ENCODE measurements at regions not wholly inside any gene's neighbourhood (a gene's known extent, or its start where the extent isn't known, plus 50 kb on each side); places are given as distances from the start of the nearest gene placed in this dataset.

DNA sequence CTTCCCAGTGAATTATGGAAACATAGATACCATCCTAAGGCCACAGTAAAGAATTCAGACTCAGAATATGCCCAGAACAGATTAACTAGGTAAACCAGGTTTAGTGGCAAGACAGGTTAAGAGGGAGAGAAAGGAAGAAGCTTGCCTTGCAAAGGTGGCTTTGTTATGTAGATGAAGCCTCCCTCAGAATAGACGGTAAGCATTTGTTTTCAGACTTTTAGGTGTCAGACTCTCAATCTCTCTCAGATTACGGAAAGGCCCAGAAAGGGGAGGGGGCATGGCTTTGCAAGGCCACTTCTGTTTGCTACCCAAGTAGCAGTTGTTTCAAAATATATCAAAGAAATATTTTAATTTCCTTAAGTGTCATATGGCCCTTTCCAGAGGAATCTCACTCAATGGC lies 457.1 kb upstream of the BOD1L1 start:
- ATAC-seq (ENCODE audit: low read depth in 2 of 2) (no peak), DNase-seq (no peak)
- peaks cover 0 to 15% (median 4%) of the 10 kb centered on the region in 7 donors for H3K9me3 Mint-ChIP-seq
- H3K4me1 Mint-ChIP-seq: peaks cover 4 to 16% (median 10%) of the 10 kb centered on the region in 3 donors
- no peaks in the 10 kb centered on the region for H3K36me3 Mint-ChIP-seq
- no peaks in the 10 kb centered on the region for H3K27me3 Mint-ChIP-seq
- H3K27ac Mint-ChIP-seq: no peak overlapping the region
- H3K4me3 Mint-ChIP-seq: no peak overlapping the region

DNA sequence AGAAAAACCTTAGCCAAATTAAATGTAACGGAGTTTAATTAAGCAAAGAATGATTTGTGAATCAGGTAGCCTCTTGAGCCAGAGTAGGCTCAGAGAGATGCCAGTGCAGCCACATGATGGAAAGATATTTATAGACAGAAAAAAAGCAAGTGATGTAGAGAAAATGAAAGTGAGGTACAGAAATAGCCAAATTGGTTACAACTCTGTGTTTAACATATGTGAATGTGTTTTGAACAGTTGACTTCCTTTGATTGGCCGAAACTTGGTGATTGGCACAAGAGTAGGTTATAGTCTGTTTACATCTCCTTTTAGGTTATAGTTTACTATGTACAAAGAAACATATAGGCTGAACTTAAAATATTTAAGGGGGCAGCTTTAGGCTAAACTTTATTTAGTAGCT lies 459.9 kb upstream of the BOD1L1 start:
- peak overlapping the region in 2 of 8 donors; percentile 10 to 12 for H3K4me3 Mint-ChIP-seq
- peak in 1 of 2 donors; percentile 47 for ATAC-seq (ENCODE audit: low read depth in 2 of 2)
- H3K27me3 Mint-ChIP-seq: peaks cover 0 to 7% (median 0%) of the 10 kb centered on the region in 3 donors
- no peak for DNase-seq
- peak overlapping the region in 1 of 6 donors; percentile 11 for H3K27ac Mint-ChIP-seq
- H3K9me3 Mint-ChIP-seq: peaks cover 0 to 15% (median 7%) of the 10 kb centered on the region in 7 donors
- H3K4me1 Mint-ChIP-seq: peaks cover 4 to 16% (median 10%) of the 10 kb centered on the region in 3 donors
- H3K36me3 Mint-ChIP-seq: no peaks in the 10 kb centered on the region

DNA sequence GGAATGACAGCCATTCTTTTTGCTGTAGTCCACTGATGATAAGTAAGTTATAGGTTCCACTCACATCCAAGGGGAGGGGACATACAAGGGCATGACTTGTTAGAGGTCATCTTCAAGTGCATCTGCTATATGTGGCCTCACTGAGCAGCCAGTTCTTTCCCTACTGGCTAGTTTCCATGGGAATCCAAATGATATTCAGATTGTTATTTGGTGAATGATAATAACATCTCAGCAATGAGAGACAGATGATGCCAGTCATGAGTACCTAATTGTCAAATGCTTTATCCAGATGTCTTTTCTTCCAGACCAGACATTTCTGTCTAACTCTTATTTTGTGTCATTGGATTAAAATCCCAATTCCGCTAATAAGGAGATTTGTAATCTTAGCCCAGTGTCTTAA lies 460.4 kb upstream of the BOD1L1 start:
- Mint-ChIP-seq H3K36me3 (no peaks in the 10 kb centered on the region), H3K4me1 (peaks cover 4 to 16% (median 10%) of the 10 kb centered on the region in 3 donors), H3K9me3 (peaks cover 0 to 15% (median 7%) of the 10 kb centered on the region in 7 donors), H3K27ac (no peak overlapping the region), H3K27me3 (peaks cover 0 to 7% (median 0%) of the 10 kb centered on the region in 3 donors), H3K4me3 (no peak overlapping the region)
- DNase-seq (no peak), ATAC-seq (ENCODE audit: low read depth in 2 of 2) (no peak)

DNA sequence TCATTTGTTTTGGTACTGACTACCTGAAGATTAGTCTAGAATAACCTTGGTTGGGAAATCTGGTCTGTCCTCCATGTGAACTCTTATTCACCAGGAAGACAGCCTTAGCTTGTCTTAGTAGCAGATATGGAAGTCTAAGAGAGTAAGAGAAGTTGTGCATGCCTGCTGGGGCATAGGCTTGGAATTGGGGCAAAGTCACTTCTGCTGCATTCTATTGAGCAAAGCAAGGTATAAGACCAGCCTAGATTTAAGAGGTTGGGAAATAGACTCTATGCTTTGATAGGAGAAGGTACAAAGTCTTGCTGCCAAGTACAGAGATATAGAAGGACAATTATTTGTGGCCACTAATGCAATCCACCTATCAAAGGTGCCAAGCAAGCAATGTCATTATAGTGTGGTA lies 464.0 kb upstream of the BOD1L1 start:
- no peak overlapping the region for H3K4me3 Mint-ChIP-seq
- H3K9me3 Mint-ChIP-seq: peaks cover 0 to 5% (median 3%) of the 10 kb centered on the region in 7 donors
- ATAC-seq (ENCODE audit: low read depth in 2 of 2): no peak
- DNase-seq: no peak
- H3K36me3 Mint-ChIP-seq: no peaks in the 10 kb centered on the region
- peaks cover 0 to 7% (median 0%) of the 10 kb centered on the region in 3 donors for H3K27me3 Mint-ChIP-seq
- peaks cover 4 to 15% (median 10%) of the 10 kb centered on the region in 3 donors for H3K4me1 Mint-ChIP-seq
- H3K27ac Mint-ChIP-seq: no peak overlapping the region

DNA sequence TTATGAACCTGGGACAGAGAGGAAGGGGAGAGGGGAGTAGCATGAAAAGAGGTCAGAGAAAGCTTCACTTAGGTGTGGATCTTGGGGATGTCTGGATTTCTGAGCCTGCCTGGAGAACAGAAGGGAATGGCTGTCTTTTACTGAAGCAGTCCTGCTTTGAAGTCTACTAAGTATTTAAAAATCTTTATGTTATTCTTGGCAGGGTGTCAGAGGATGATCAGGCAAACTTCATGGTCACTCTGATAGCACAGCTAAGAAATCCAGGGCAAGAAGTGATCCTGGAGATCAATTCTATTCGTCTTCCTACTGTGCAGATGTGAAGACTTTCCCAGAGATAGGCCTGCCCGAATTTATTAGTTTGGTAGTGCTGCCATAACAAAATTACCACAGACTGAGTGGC lies 464.4 kb upstream of the BOD1L1 start:
- peaks cover 0 to 7% (median 0%) of the 10 kb centered on the region in 3 donors for H3K27me3 Mint-ChIP-seq
- no peak for DNase-seq
- ATAC-seq (ENCODE audit: low read depth in 2 of 2): no peak
- no peaks in the 10 kb centered on the region for H3K36me3 Mint-ChIP-seq
- peaks cover 4 to 11% (median 7%) of the 10 kb centered on the region in 3 donors for H3K4me1 Mint-ChIP-seq
- H3K27ac Mint-ChIP-seq: no peak overlapping the region
- H3K4me3 Mint-ChIP-seq: no peak overlapping the region
- H3K9me3 Mint-ChIP-seq: peaks cover 0 to 5% (median 3%) of the 10 kb centered on the region in 7 donors

DNA sequence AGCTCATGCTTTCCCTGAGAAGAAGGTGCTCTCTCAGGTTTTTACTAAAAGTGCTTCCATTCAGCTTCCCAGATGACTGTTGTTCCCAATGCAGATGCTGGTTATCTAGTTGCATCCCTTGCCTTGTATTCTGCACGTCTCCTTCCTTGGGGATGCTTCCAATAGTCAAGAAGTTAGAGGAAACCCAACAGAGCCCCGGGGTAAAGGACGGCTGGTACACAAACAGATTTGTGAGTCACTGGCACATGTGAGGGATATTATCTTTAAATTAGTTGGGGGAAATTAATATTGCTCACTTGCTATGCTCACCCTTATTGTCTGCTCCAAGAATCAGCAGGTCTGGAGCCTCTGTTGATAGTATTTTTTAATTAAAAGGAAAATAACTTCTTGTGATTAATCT lies 465.2 kb upstream of the BOD1L1 start:
- no peaks in the 10 kb centered on the region for H3K36me3 Mint-ChIP-seq
- ATAC-seq (ENCODE audit: low read depth in 2 of 2): no peak

DNA sequence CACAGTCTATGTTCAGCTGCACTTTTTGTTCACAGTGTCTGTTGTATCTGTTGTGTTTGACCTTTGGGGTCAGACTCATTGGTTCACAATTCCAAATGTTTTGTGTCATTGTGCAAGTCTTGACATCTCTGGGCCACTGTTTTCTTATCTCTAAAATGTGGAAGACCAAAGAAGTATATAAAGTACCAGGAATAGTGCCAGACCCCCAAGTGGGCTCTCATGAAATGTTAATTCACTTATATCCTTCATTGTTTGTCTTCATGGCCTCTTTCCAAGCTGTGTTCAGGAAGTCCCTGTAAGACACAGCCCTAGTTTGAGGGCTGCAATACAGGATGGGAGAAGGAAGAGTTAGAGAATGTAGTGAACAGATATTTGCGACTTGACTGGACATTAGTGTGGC lies 468.3 kb upstream of the BOD1L1 start:
- Mint-ChIP-seq H3K4me3 (no peak overlapping the region), H3K9me3 (peaks cover 0 to 5% (median 3%) of the 10 kb centered on the region in 7 donors), H3K27ac (no peak overlapping the region), H3K36me3 (no peaks in the 10 kb centered on the region), H3K27me3 (peaks cover 0 to 13% (median 4%) of the 10 kb centered on the region in 3 donors), H3K4me1 (no peaks in the 10 kb centered on the region)
- no peak for DNase-seq
- no peak for ATAC-seq (ENCODE audit: low read depth in 2 of 2)

More for the DNA sequence above, 465.2 kb upstream of the BOD1L1 start:
- Mint-ChIP-seq H3K4me1 (peaks cover 0 to 3% (median 0%) of the 10 kb centered on the region in 3 donors), H3K27me3 (peaks cover 0 to 10% (median 4%) of the 10 kb centered on the region in 3 donors), H3K4me3 (no peak overlapping the region), H3K27ac (no peak overlapping the region), H3K9me3 (peaks cover 0 to 5% (median 3%) of the 10 kb centered on the region in 7 donors)
- no peak for DNase-seq

DNA sequence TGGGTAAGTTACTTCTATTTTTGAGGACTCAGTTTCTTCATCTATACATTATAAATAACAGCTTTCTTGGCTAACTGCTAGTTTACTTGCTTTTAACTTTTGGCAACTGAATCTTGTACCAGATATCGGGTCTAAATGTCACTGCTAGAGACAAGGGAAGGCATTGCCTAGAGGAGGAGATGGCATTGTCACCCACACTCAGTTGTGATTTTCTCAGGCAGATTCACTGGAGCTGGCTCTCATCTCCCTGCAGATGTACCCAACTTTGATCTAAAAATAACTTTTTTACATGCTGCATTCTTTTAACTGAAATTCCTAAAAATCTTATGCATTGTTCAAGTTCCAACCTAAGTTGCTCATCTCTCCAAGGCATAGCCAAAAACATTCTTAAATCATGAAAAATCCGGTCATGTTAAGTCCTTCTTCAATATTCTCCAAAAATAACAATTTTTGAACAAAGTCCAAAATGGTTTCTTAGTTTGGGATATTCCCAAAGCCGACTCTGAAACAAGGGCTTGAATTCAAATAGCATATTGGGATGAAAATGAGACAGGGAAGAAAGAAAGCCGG lies 469.0 kb upstream of the BOD1L1 start:
- peaks cover 0 to 4% (median under 1%) of the 10 kb centered on the region in 7 donors for H3K9me3 Mint-ChIP-seq
- no peaks in the 10 kb centered on the region for H3K4me1 Mint-ChIP-seq
- ATAC-seq (ENCODE audit: low read depth in 2 of 2): no peak
- DNase-seq: no peak
- H3K27ac Mint-ChIP-seq: no peak overlapping the region
- H3K27me3 Mint-ChIP-seq: peaks cover 0 to 11% (median 4%) of the 10 kb centered on the region in 3 donors
- no peaks in the 10 kb centered on the region for H3K36me3 Mint-ChIP-seq
- no peak overlapping the region for H3K4me3 Mint-ChIP-seq

DNA sequence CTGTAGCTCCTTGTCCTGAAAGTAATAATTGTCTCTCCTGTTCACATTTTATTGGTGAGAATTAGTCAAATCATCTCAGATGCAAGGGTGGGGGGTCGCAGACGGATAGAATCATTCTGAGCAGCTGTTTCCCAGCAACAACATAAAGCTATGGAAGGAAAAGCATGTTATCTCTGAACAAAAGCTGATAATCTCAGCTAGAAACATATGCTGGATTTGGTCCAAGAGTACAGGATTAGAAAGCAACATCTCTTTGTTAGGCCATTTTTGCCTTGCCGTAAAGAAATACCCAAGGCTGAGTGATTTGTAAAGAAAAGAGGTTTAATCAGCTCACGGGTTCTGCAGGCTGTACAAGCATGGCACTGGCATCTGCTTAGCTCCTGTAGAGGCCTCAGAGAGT lies 472.8 kb upstream of the BOD1L1 start:
- no peaks in the 10 kb centered on the region for H3K4me1 Mint-ChIP-seq
- DNase-seq (no peak), ATAC-seq (ENCODE audit: low read depth in 2 of 2) (no peak)
- peaks cover 0 to 4% (median under 1%) of the 10 kb centered on the region in 7 donors for H3K9me3 Mint-ChIP-seq
- H3K36me3 Mint-ChIP-seq: no peaks in the 10 kb centered on the region
- peaks cover 2 to 6% (median 4%) of the 10 kb centered on the region in 3 donors for H3K27me3 Mint-ChIP-seq
- no peak overlapping the region for H3K27ac Mint-ChIP-seq
- H3K4me3 Mint-ChIP-seq: no peak overlapping the region

DNA sequence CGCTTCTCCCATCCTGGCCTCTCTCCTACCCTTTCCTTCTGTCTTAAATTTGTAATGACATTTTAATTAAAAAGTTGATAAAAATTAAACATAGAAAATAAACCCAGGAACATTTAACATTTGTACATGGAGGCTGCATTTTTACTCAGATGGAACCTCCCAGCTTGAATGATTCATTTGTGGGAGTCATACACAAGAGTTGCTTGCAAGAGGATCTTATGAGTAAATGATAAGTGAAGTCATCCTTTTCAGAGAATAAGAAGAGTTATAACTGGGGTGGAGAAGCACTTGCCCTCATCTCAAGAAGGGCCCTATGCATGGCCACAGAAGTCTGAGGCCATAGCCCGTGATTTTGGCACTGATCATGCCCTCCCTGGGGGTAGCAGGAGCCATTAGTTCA lies 482.9 kb upstream of the BOD1L1 start:
- peaks cover 0 to 3% (median 2%) of the 10 kb centered on the region in 3 donors for H3K4me1 Mint-ChIP-seq
- H3K4me3 Mint-ChIP-seq: no peak overlapping the region
- H3K27ac Mint-ChIP-seq: no peak overlapping the region
- no peak for DNase-seq
- ATAC-seq (ENCODE audit: low read depth in 2 of 2): no peak
- H3K36me3 Mint-ChIP-seq: peaks cover 0 to 4% of the 10 kb centered on the region in 2 donors
- H3K9me3 Mint-ChIP-seq: peaks cover 7 to 29% (median 13%) of the 10 kb centered on the region in 7 donors
- peaks cover 22 to 32% (median 26%) of the 10 kb centered on the region in 3 donors for H3K27me3 Mint-ChIP-seq

DNA sequence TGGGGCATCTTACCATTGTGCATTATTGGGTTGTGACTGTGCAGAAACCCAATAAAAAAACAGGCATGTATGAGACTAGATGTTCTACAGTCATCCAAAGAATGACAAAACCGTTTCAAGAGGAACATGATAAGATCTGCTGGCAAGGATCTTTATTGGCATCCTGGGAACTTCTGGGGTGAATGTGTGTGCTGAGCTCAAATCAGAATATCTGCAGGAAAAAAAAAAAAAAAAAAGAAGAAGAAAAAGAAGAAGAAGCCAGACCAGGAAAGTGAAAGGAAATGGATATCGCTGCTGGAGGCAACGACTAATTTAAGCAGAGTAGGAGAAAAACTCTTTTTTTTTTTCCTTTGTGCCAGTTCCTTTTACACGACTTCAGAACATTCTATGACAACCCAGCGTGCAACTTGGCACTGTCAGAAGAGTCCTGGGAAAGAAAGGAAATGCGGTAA lies 484.2 kb upstream of the BOD1L1 start:
- peaks cover 0 to 4% of the 10 kb centered on the region in 2 donors for H3K36me3 Mint-ChIP-seq
- H3K9me3 Mint-ChIP-seq: peaks cover 6 to 20% (median 11%) of the 10 kb centered on the region in 7 donors
- DNase-seq (no peak), ATAC-seq (ENCODE audit: low read depth in 2 of 2) (no peak)
- H3K27me3 Mint-ChIP-seq: peaks cover 22 to 32% (median 22%) of the 10 kb centered on the region in 3 donors
- no peak overlapping the region for H3K27ac Mint-ChIP-seq
- peaks cover 0 to 4% (median 3%) of the 10 kb centered on the region in 3 donors for H3K4me1 Mint-ChIP-seq
- no peak overlapping the region for H3K4me3 Mint-ChIP-seq

DNA sequence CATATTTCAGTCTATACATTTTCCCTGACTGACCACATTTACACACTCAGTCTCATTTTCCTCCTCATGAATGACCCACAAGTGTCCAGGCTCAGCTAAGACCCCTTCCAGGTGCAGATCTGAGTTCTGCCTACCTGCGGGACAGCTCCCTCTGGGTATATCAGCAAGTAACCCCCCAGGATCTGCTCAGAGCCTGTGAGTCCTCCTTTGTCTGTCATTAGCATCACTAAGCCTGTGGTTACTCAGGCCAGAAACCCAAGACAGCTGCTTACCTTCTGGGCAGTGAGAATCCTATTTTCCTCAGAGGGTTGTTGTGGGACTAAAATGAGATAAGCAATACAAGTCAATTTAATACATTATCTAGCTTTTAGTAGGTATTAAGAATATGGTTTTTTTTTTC lies 487.6 kb upstream of the BOD1L1 start:
- H3K27ac Mint-ChIP-seq: no peak overlapping the region
- H3K27me3 Mint-ChIP-seq: peaks cover 22 to 32% (median 22%) of the 10 kb centered on the region in 3 donors
- peaks cover 3 to 11% (median 6%) of the 10 kb centered on the region in 3 donors for H3K4me1 Mint-ChIP-seq
- ATAC-seq (ENCODE audit: low read depth in 2 of 2): no peak
- peaks cover 0 to 8% (median 2%) of the 10 kb centered on the region in 7 donors for H3K9me3 Mint-ChIP-seq
- no peak for DNase-seq
- peaks cover 0 to 4% of the 10 kb centered on the region in 2 donors for H3K36me3 Mint-ChIP-seq
- no peak overlapping the region for H3K4me3 Mint-ChIP-seq

DNA sequence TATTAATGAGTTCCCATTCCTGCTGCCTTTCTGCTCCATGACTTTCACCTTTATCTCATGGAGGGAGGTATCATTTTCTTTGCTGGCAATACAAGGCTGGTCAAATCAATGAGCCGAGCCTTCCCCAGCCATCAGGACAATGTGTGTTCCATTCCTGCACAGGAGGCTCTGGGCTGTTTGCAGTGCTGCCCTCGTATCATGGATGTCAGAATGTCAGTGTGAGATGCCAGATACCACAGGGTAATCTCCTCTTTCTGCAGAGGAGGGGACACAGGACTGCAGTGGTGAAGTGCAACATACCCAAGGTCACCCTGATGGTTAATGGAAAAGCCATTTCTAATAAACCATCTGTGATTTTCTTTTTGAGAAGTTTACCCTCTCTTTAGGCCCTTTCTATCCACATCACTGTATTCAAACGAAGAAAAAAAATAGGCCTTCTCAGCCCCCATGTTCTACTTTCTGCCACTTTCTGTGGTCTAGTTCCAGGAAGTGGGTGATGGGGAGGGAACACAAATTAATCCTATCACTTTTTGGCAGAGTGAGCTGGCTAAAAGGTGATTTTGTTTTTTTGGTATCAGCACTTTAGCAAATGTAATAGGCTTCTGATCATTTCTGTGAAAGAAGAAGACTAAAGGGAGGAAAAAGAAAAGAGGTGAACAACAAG lies 490.2 kb upstream of the BOD1L1 start:
- DNase-seq: no peak
- peaks cover 3 to 9% (median 6%) of the 10 kb centered on the region in 3 donors for H3K4me1 Mint-ChIP-seq
- H3K36me3 Mint-ChIP-seq: no peaks in the 10 kb centered on the region
- peaks cover 0 to 8% (median 2%) of the 10 kb centered on the region in 7 donors for H3K9me3 Mint-ChIP-seq
- H3K27ac Mint-ChIP-seq: no peak overlapping the region
- no peak for ATAC-seq (ENCODE audit: low read depth in 2 of 2)
- no peak overlapping the region for H3K4me3 Mint-ChIP-seq
- peaks cover 17 to 18% (median 17%) of the 10 kb centered on the region in 3 donors for H3K27me3 Mint-ChIP-seq

DNA sequence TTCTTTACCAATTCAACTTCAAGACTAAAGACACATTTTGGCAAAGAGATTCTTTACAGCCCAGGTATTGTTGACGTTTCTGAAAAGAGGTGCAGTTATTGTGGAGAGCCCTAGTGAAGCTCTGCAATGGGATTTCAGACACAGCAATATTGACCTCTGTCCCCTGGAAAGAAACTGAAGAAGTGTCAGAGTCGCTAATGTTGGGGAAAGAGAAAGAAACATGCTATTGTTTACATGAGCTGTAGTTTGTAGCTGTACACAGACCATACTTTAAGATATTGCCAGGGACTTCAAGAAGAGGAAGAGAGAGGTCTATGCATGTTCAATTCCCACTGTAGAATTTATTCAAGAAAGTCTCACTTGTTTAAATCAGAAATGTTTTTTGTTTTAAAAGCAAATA lies 497.3 kb upstream of the BOD1L1 start:
- no peak for ATAC-seq (ENCODE audit: low read depth in 2 of 2)
- no peak overlapping the region for H3K4me3 Mint-ChIP-seq
- peaks cover 14 to 25% (median 15%) of the 10 kb centered on the region in 3 donors for H3K4me1 Mint-ChIP-seq
- no peak overlapping the region for H3K27ac Mint-ChIP-seq
- H3K36me3 Mint-ChIP-seq: no peaks in the 10 kb centered on the region
- H3K9me3 Mint-ChIP-seq: peaks cover 0 to 5% (median 2%) of the 10 kb centered on the region in 7 donors
- H3K27me3 Mint-ChIP-seq: peaks cover 6 to 10% (median 7%) of the 10 kb centered on the region in 3 donors
- no peak for DNase-seq

Measured in naive B cell (primary cell).